K562 (cell line): ENCODE measurements at regions not wholly inside any gene's neighbourhood (a gene's known extent, or its start where the extent isn't known, plus 50 kb on each side); places are given as distances from the start of the nearest gene placed in this dataset.

Source experiments
- HDGF ChIP-seq: fragments of 450-650 bp; IDR thresholded peaks from 2 replicates; pipeline ENCODE4 v1.6.1; 2016
- MAZ ChIP-seq, 2 experiments: fragments of 450-650 bp in 1 of 2; sonication (generic) in 1 of 2; formaldehyde crosslinking; IDR thresholded peaks in 1 of 2; conservative IDR thresholded peaks in 1 of 2; 2 replicates each; pipeline versions ENCODE4 v1.4.0 to v1.5.0; 2020; ENCODE audit warnings: mild to moderate bottlenecking in 1 of 2, missing genetic modification reagents in 1 of 2
- NCOA6 ChIP-seq: fragments of 450-650 bp; IDR thresholded peaks from 2 replicates; pipeline ENCODE4 v1.6.1; 2017; ENCODE audit warnings: mild to moderate bottlenecking
- SNIP1 ChIP-seq: fragments of 450-650 bp; IDR thresholded peaks from 2 replicates; pipeline ENCODE4 v1.7.1; 2017; ENCODE audit warnings: low read depth, mild to moderate bottlenecking
- SP2 ChIP-seq: IDR thresholded peaks from 2 replicates; pipeline ENCODE4 v1.6.1; 2011; ENCODE audit warnings: mild to moderate bottlenecking, low read depth, low read length, moderate library complexity; ENCODE audit not compliant: poor library complexity, severe bottlenecking; ENCODE audit errors: extremely low read depth
- TBL1XR1 ChIP-seq, 2 experiments: IDR thresholded peaks; 2 replicates each; pipeline ENCODE4 v1.6.1; 2012; ENCODE audit warnings: improper control_type of control experiment in 2 of 2, low read length in 2 of 2, mild to moderate bottlenecking in 1 of 2
- TRIM24 ChIP-seq, 2 experiments: fragments of 450-650 bp; IDR thresholded peaks; 2 replicates each; pipeline ENCODE4 v1.6.1; 2016
- ZNF140 ChIP-seq: fragments of 250-450 bp; sonication (Bioruptor Pico); IDR thresholded peaks from 2 replicates; pipeline ENCODE4 v1.8.0; 2021; ENCODE audit warnings: moderate library complexity, mild to moderate bottlenecking, inconsistent platforms
- TF ChIP-seq, protein P1 (sequence below), 2 experiments: IDR thresholded peaks; 2 replicates each; pipeline ENCODE4 v1.6.1; 2012; ENCODE audit warnings: improper control_type of control experiment in 2 of 2, low read depth in 2 of 2, low read length in 2 of 2, borderline replicate concordance in 1 of 2
- TF ChIP-seq, protein P2 (sequence below): fragments of 450-650 bp; IDR thresholded peaks from 2 replicates; pipeline ENCODE4 v1.6.1; 2018; ENCODE audit warnings: mild to moderate bottlenecking, low read depth; ENCODE audit not compliant: partially characterized antibody
- TF ChIP-seq, protein P3 (sequence below): fragments of 450-650 bp; formaldehyde crosslinking; conservative IDR thresholded peaks from 2 replicates; pipeline ENCODE4 v1.4.0; 2022; ENCODE audit warnings: mild to moderate bottlenecking, missing genetic modification characterization
- TF ChIP-seq, protein P4 (sequence below): sonication (generic); formaldehyde crosslinking; IDR thresholded peaks from 2 replicates; pipeline ENCODE4 v1.8.0; 2022; ENCODE audit warnings: missing genetic modification reagents, mild to moderate bottlenecking, borderline replicate concordance
- TF ChIP-seq, protein P5 (sequence below): fragments of 450-650 bp; IDR thresholded peaks from 2 replicates; pipeline ENCODE4 v1.6.1; 2017; ENCODE audit warnings: antibody characterized with exemption, mild to moderate bottlenecking
- TF ChIP-seq, protein P6 (sequence below): sonication (generic); formaldehyde crosslinking; IDR thresholded peaks from 2 replicates; pipeline ENCODE4 v1.9.0; 2022; ENCODE audit warnings: mild to moderate bottlenecking, missing genetic modification reagents

DNA sequence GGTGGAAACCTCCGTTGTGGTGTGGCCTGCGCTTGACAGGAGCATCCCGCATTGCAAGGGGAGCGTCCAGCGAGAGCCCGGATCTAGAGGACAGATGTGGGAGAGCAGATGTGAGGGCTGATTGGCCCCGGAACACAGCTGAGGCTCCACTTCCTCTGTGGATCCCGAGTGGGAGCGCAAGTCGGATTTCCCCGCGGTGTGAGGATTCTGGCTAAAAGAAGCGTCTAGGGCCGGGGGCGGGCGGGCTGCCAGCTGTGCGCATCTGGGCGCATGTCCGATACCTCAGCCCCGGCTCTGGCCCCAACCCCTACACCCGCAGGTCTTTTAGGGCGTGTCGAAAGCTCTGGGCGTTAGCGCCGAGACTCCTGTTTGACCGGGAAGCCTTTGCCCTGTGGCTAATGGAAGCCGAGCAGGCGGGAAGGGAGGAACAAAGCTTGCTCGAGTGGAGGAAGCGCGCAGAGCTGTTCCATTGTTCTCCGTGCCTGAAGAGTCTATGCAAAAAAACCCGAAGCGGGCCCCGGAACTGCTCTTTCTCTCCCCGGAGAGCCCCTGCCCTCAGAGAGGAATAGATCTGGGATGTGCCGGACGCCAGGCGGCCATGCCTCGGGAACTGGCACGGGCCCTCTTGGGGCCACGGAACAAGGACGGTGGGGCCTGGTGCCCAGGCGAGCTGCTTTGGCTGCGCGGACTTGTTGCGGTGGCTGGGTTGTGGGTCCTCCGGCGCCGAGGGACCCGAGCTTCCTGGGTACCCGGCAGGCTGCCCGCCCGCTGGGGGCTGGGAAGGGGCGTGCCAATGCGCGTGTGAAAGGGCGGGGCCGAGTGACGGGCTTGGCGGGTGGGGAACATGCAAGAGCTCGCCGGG, 111.1 kb downstream of the NAV1 start (continued):
- TF ChIP-seq NCOA6 = no peak
- TF ChIP-seq, protein P1, sequence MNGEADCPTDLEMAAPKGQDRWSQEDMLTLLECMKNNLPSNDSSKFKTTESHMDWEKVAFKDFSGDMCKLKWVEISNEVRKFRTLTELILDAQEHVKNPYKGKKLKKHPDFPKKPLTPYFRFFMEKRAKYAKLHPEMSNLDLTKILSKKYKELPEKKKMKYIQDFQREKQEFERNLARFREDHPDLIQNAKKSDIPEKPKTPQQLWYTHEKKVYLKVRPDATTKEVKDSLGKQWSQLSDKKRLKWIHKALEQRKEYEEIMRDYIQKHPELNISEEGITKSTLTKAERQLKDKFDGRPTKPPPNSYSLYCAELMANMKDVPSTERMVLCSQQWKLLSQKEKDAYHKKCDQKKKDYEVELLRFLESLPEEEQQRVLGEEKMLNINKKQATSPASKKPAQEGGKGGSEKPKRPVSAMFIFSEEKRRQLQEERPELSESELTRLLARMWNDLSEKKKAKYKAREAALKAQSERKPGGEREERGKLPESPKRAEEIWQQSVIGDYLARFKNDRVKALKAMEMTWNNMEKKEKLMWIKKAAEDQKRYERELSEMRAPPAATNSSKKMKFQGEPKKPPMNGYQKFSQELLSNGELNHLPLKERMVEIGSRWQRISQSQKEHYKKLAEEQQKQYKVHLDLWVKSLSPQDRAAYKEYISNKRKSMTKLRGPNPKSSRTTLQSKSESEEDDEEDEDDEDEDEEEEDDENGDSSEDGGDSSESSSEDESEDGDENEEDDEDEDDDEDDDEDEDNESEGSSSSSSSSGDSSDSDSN (IDR thresholded peaks at IDR 0.05; ENCODE audit: borderline replicate concordance in 1 of 2, low read depth in 2 of 2, low read length in 2 of 2) = peak in 1 of 2 experiments; percentile 45; a peak in 1 of 4 replicates
- TF ChIP-seq MAZ (CRISPR knock-in tag; conservative IDR thresholded peaks at IDR 0.05 in 1 of 2, IDR thresholded peaks at IDR 0.05 in 1 of 2) = 0 out of 4 replicates have a peak, but pooled peaks of 1 of the 2 experiments have one; percentile 24
- TF ChIP-seq, protein P2, sequence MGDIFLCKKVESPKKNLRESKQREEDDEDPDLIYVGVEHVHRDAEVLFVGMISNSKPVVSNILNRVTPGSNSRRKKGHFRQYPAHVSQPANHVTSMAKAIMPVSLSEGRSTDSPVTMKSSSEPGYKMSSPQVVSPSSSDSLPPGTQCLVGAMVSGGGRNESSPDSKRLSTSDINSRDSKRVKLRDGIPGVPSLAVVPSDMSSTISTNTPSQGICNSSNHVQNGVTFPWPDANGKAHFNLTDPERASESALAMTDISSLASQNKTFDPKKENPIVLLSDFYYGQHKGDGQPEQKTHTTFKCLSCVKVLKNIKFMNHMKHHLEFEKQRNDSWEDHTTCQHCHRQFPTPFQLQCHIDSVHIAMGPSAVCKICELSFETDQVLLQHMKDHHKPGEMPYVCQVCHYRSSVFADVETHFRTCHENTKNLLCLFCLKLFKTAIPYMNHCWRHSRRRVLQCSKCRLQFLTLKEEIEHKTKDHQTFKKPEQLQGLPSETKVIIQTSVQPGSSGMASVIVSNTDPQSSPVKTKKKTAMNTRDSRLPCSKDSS = no peak
- TF ChIP-seq, protein P3, sequence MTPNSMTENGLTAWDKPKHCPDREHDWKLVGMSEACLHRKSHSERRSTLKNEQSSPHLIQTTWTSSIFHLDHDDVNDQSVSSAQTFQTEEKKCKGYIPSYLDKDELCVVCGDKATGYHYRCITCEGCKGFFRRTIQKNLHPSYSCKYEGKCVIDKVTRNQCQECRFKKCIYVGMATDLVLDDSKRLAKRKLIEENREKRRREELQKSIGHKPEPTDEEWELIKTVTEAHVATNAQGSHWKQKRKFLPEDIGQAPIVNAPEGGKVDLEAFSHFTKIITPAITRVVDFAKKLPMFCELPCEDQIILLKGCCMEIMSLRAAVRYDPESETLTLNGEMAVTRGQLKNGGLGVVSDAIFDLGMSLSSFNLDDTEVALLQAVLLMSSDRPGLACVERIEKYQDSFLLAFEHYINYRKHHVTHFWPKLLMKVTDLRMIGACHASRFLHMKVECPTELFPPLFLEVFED (CRISPR knock-in tag) = no peak
- TF ChIP-seq ZNF140 (CRISPR knock-in tag) = no peak
- TF ChIP-seq HDGF = no peak
- TF ChIP-seq, protein P4, sequence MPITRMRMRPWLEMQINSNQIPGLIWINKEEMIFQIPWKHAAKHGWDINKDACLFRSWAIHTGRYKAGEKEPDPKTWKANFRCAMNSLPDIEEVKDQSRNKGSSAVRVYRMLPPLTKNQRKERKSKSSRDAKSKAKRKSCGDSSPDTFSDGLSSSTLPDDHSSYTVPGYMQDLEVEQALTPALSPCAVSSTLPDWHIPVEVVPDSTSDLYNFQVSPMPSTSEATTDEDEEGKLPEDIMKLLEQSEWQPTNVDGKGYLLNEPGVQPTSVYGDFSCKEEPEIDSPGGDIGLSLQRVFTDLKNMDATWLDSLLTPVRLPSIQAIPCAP (CRISPR knock-in tag) = 0 out of 2 replicates have a peak, but pooled peaks have one; percentile 39
- TF ChIP-seq, protein P5, sequence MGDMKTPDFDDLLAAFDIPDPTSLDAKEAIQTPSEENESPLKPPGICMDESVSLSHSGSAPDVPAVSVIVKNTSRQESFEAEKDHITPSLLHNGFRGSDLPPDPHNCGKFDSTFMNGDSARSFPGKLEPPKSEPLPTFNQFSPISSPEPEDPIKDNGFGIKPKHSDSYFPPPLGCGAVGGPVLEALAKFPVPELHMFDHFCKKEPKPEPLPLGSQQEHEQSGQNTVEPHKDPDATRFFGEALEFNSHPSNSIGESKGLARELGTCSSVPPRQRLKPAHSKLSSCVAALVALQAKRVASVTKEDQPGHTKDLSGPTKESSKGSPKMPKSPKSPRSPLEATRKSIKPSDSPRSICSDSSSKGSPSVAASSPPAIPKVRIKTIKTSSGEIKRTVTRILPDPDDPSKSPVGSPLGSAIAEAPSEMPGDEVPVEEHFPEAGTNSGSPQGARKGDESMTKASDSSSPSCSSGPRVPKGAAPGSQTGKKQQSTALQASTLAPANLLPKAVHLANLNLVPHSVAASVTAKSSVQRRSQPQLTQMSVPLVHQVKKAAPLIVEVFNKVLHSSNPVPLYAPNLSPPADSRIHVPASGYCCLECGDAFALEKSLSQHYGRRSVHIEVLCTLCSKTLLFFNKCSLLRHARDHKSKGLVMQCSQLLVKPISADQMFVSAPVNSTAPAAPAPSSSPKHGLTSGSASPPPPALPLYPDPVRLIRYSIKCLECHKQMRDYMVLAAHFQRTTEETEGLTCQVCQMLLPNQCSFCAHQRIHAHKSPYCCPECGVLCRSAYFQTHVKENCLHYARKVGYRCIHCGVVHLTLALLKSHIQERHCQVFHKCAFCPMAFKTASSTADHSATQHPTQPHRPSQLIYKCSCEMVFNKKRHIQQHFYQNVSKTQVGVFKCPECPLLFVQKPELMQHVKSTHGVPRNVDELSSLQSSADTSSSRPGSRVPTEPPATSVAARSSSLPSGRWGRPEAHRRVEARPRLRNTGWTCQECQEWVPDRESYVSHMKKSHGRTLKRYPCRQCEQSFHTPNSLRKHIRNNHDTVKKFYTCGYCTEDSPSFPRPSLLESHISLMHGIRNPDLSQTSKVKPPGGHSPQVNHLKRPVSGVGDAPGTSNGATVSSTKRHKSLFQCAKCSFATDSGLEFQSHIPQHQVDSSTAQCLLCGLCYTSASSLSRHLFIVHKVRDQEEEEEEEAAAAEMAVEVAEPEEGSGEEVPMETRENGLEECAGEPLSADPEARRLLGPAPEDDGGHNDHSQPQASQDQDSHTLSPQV = 0 out of 2 replicates have a peak, but pooled peaks have one; percentile 13
- TF ChIP-seq SP2 = no peak
- TF ChIP-seq, protein P6, sequence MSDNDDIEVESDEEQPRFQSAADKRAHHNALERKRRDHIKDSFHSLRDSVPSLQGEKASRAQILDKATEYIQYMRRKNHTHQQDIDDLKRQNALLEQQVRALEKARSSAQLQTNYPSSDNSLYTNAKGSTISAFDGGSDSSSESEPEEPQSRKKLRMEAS = peak; percentile 28; the same call in 1 of the 2 replicates
- TF ChIP-seq TBL1XR1 (IDR thresholded peaks at IDR 0.05; ENCODE audit: low read length in 2 of 2) = no peak
- TF ChIP-seq SNIP1 = no peak
- no peak for TF ChIP-seq TRIM24 (IDR thresholded peaks at IDR 0.05)
